Left ventricle myocardium inferior (tissue), 1 donor: ENCODE measurements at regions not wholly inside any gene's neighbourhood (a gene's known extent, or its start where the extent isn't known, plus 50 kb on each side); places are given as distances from the start of the nearest gene placed in this dataset.

ENCODE experiments used
- DNase-seq: peaks from one replicate; pipeline ENCODE4 v3.0.0-alpha.2; 2020
- H3K27ac ChIP-seq: fragments of 200-600 bp; replicated peaks from 2 replicates; pipeline ENCODE4 v1.8.0; 2021
- H3K27me3 ChIP-seq: fragments of 200-600 bp; 2 replicates; pipeline ENCODE4 v1.8.0; 2021; ENCODE audit warnings: low read depth
- H3K36me3 ChIP-seq: fragments of 200-600 bp; 2 replicates; pipeline ENCODE4 v1.8.0; 2021
- H3K4me1 ChIP-seq: fragments of 200-600 bp; 2 replicates; pipeline ENCODE4 v1.8.0; 2021
- H3K4me3 ChIP-seq: fragments of 200-600 bp; 2 replicates; pipeline ENCODE4 v1.8.0; 2021; ENCODE audit warnings: mild to moderate bottlenecking, moderate library complexity
- H3K9me3 ChIP-seq: fragments of 200-600 bp; replicated peaks from 2 replicates; pipeline ENCODE4 v1.8.0; 2021
- intact Hi-C: fragments of 100-400 bp; cut with micrococcal nuclease; formaldehyde crosslinking; loops from one replicate; pipeline ENCODE4 v1.11.0; 2022
- TF ChIP-seq, protein P1 (sequence below): fragments of 200-600 bp; IDR thresholded peaks from 2 replicates; pipeline ENCODE4 v1.8.0; 2021; ENCODE audit warnings: antibody characterized with exemption, mild to moderate bottlenecking, borderline replicate concordance
- donor health status: DM: no; HTN: yes; CAD: no; lungs with severe emphysema.

DNA sequence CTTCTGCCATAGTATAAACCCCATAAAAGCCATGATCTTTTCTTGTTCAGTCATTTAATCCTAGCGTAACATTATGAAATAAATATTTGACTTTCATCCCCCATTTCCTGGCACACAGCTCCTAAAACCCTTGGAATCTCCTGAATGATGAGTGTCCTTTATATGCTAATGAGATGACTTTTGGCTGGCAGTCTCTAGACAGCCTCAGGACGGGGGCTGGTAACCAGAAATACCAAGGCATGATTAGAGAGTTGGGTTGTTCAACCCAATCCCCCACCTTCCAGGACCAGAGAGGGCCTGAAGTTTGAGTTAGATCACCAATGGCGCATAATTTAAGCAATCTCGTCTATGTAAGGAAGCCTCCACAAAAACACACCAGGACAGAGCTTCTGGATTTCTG, 1246.1 kb upstream of the TENM4 start:
- H3K9me3 ChIP-seq, result no peaks in the 10 kb centered on the region
- H3K4me3 ChIP-seq, result no peak overlapping the region
- TF ChIP-seq, protein P1, sequence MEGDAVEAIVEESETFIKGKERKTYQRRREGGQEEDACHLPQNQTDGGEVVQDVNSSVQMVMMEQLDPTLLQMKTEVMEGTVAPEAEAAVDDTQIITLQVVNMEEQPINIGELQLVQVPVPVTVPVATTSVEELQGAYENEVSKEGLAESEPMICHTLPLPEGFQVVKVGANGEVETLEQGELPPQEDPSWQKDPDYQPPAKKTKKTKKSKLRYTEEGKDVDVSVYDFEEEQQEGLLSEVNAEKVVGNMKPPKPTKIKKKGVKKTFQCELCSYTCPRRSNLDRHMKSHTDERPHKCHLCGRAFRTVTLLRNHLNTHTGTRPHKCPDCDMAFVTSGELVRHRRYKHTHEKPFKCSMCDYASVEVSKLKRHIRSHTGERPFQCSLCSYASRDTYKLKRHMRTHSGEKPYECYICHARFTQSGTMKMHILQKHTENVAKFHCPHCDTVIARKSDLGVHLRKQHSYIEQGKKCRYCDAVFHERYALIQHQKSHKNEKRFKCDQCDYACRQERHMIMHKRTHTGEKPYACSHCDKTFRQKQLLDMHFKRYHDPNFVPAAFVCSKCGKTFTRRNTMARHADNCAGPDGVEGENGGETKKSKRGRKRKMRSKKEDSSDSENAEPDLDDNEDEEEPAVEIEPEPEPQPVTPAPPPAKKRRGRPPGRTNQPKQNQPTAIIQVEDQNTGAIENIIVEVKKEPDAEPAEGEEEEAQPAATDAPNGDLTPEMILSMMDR, result no peak
- no peaks in the 10 kb centered on the region for H3K4me1 ChIP-seq
- H3K36me3 ChIP-seq, result no peaks in the 10 kb centered on the region
- no peaks in the 10 kb centered on the region for H3K27me3 ChIP-seq
- no peak for DNase-seq
- intact Hi-C loops, result no loop called here
- no peak overlapping the region for H3K27ac ChIP-seq

DNA sequence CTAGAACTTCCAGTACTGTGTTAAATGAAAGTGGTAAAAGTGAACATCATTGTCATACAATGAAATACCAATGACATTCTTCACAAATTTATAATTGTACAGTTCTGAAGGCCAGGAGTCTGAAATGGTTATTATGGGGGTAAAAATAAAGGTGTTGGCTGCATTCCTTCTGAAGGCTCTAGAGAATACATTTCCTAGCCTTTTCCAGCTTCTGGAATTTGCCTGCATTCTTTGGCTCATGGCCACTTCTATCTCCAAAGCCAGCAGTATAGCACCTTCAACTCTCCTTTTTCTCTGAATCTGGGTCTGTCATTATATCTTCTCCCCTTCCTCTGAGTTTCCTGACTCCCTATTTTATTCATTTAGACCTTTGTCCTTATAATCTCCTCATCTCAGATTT, 1232.7 kb upstream of the TENM4 start:
- Histone ChIP-seq H3K4me3 (no peak overlapping the region), H3K36me3 (no peaks in the 10 kb centered on the region), H3K4me1 (no peaks in the 10 kb centered on the region), H3K27ac (no peak overlapping the region), H3K27me3 (no peaks in the 10 kb centered on the region), H3K9me3 (peaks cover 24% of the 10 kb centered on the region)
- TF ChIP-seq, protein P1, result no peak
- intact Hi-C loops, result no loop called here
- no peak for DNase-seq

DNA sequence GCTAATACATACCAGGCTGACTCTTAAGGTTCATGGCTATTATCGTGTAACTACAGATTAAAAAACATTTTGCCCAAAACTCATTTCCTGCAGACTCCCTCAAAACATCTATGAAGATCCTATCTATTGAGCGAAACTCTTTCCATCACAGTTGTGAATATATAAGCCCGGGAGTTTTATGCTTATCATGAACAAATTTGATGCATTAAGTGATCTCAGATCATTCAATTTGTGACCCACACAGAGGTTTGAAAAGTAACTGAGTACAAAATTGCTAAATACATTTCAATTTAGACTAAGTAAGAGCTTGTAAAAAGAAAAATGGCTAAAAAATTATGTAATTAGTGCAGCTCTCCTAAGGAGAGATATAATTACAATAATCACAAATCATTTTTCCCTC, 1228.8 kb upstream of the TENM4 start:
- H3K36me3 ChIP-seq, result no peaks in the 10 kb centered on the region
- H3K4me1 ChIP-seq, result no peaks in the 10 kb centered on the region
- no peak overlapping the region for H3K27ac ChIP-seq
- H3K4me3 ChIP-seq, result no peak overlapping the region
- no peak for DNase-seq
- H3K27me3 ChIP-seq, result no peaks in the 10 kb centered on the region
- TF ChIP-seq, protein P1, result no peak
- intact Hi-C loops, result no loop called here
- H3K9me3 ChIP-seq, result peaks cover 18% of the 10 kb centered on the region

DNA sequence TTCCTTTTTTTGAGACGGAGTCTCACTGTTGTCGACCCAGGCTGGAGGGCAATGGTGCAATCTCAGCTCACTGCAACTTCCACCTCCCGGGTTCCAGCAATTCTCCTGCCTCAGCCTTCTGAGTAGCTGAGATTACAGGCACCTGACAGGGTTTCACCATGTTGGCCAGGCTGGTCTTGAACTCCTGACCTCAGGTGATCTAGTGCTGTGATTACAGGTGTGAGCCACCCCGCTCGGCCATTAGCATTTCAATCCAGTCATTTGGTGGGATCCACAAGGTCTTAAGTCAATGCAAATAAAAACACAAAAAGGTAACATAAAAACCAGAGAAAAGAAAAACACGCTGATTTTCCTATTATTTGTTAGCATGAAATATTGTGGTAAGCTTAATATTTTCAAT, 1227.2 kb upstream of the TENM4 start:
- H3K9me3 ChIP-seq, result peaks cover 6% of the 10 kb centered on the region
- H3K27me3 ChIP-seq, result no peaks in the 10 kb centered on the region
- H3K27ac ChIP-seq, result no peak overlapping the region
- no peak overlapping the region for H3K4me3 ChIP-seq
- no peaks in the 10 kb centered on the region for H3K4me1 ChIP-seq
- TF ChIP-seq, protein P1, result no peak
- H3K36me3 ChIP-seq, result no peaks in the 10 kb centered on the region
- intact Hi-C loops, result no loop called here
- no peak for DNase-seq

DNA sequence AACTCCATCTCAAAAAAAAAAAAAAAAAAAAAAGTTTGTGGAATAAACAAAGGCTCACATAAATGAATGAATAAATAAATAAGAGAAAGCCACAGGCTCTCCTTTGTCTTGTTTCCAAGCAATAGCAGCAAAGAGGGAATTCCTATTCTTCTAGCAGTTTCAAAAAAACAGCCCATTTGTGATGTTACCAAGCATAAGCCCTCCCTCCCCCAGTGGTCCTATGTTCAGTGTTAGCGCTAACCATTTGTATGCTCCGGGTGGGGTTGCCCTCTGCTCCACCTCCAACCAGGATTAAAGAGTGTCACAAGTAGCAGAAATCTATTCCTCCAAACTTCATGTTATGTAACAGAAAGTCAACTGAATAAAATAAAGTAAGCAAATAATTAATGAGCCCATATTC, 1215.0 kb upstream of the TENM4 start:
- Histone ChIP-seq H3K27me3 (no peaks in the 10 kb centered on the region), H3K36me3 (no peaks in the 10 kb centered on the region), H3K27ac (no peak overlapping the region), H3K4me3 (no peak overlapping the region), H3K9me3 (peaks cover 3% of the 10 kb centered on the region), H3K4me1 (no peaks in the 10 kb centered on the region)
- TF ChIP-seq, protein P1, result no peak
- DNase-seq, result no peak
- intact Hi-C loops, result no loop called here

DNA sequence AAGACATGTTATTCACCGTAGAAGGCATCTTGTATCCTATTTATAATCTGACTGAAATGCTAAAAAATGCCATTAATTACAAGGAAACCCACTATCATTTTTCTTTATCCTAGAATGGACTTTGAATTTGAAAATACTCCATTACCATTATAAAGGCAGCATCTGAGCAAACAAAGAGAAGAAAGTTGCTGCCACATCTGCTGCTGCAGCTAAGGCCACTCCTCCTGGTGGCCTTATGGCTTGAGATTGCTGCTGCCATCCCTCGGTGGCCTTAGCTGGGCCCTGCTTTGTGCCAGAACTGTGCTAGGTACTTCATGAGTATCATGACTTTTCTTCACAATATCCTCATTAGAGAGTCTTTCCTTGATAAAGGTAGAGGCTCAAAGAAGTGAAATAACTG, 1210.1 kb upstream of the TENM4 start:
- no peak overlapping the region for H3K4me3 ChIP-seq
- H3K27me3 ChIP-seq, result no peaks in the 10 kb centered on the region
- H3K4me1 ChIP-seq, result no peaks in the 10 kb centered on the region
- no peak for DNase-seq
- H3K27ac ChIP-seq, result no peak overlapping the region
- H3K9me3 ChIP-seq, result peaks cover 3% of the 10 kb centered on the region
- intact Hi-C loops, result no loop called here
- no peaks in the 10 kb centered on the region for H3K36me3 ChIP-seq
- TF ChIP-seq, protein P1, result no peak
